Vagina (tissue), 2 donors: ENCODE measurements at regions not wholly inside any gene's neighbourhood (a gene's known extent, or its start where the extent isn't known, plus 50 kb on each side); places are given as distances from the start of the nearest gene placed in this dataset.

Experiments used
- CTCF ChIP-seq, 3 experiments: fragments of 450-650 bp in 2 of 3; fragments of 200-600 bp in 1 of 3; sonication (generic) in 1 of 3; IDR thresholded peaks; one replicate each; pipeline ENCODE4 v1.5.1; 2017 to 2019; ENCODE audit warnings: antibody characterized with exemption in 3 of 3, mild to moderate bottlenecking in 2 of 3, moderate library complexity in 2 of 3
- POLR2A ChIP-seq, 2 donors: fragments of 450-650 bp; IDR thresholded peaks; one replicate each; pipeline ENCODE4 v1.6.1; 2017; ENCODE audit warnings: antibody characterized with exemption in 2 of 2, mild to moderate bottlenecking in 2 of 2, moderate library complexity in 2 of 2
- POLR2AphosphoS5 ChIP-seq, 2 donors: sonication (generic); formaldehyde crosslinking; IDR thresholded peaks; one replicate each; pipeline ENCODE4 v1.9.0; 2017; ENCODE audit warnings: antibody characterized with exemption in 2 of 2, mild to moderate bottlenecking in 2 of 2, low read depth in 1 of 2; ENCODE audit not compliant: insufficient read depth in 1 of 2

GRCh38 chr4:79023799-79024770 lies 84.8 kb upstream of the PAQR3 start:
- TF ChIP-seq POLR2A (IDR thresholded peaks at IDR 0.05) (no peak), CTCF (IDR thresholded peaks at IDR 0.05) (no peak), POLR2AphosphoS5 (IDR thresholded peaks at IDR 0.05; ENCODE audit: insufficient read depth in 1 of 2, low read depth in 1 of 2) (no peak)
